Anterior cingulate cortex (tissue), 58 donors: ENCODE measurements at regions not wholly inside any gene's neighbourhood (a gene's known extent, or its start where the extent isn't known, plus 50 kb on each side); places are given as distances from the start of the nearest gene placed in this dataset.

Experiments used
- DNase-seq, 58 donors: peaks; one replicate each; lab custom pipeline; 2025; lab: John Stamatoyannopoulos, UW

DNA sequence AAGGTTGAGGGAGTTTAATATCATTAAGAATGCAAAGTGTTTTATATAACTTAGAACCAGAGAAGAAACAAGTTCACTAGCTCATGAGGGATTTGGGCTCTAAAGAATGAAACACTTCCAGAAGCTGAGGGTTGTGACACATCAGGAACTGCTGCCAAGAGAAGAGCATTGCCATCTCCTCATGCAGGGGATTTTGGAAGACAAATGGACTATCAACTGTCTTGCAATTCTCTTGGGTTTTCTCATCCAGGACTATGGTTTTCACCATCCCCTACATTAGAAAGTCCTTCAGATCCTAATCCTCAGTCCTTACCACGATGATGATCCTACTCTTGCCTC lies 59.7 kb upstream of the KL start:
- DNase-seq: no peak

DNA sequence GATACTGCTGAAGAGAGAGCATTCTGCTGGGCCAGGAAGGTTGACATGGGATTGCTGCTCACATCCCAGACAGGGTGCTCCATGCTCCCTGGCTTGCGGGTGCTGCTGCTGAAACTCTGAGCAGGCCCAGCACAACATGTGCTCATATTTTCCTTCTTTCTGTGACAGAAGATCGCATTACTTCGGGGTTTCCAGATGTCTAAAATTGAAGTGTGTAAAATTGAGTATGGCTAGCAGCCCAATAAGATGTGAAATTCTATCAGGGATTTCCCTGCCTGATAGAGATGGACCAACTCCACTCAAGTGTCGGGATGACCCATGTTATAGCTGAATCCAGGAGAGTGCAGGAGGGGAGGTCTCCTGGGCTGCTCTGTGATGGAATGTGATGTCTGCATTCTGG lies 55.6 kb upstream of the KL start:
- DNase-seq: no peak

DNA sequence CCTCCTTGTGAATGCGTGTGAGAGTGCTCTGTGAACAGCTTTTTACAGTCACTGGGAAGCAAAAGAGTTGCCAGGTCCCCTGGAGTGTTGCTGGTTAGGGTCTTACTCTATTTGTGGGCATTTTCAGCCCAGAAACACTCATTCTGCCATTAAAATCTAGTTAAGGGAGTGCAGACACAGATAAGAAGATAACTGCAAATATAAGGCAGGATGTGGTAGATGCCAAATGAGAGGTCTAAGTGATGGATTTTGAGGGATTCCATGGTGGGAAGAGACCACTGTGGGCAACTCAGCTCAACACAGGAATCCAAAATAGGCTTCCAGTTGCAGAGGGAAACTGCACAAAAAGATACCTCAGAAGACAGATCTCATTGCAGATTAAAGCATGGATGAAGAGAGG lies 54.5 kb upstream of the KL start:
- no peak for DNase-seq

DNA sequence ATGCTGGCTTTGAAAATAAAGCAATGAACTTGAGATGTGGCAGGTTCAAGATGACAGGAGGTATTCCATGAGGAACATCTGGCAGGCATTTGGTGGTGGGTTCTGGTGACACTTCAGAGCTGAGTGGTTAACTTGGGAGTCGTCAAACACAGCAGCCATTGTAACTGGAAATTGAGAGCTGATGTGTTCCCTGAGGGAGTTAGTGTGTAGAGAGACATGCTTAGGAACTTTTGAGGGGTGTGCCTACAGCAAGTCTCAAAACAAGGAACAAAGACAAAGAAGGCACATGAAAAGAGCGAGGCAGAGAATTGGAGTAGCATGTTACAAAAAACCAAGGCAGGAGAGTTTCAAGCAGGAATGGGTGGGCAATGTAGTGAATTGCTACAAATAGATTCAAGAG lies 53.9 kb upstream of the KL start:
- DNase-seq: no peak

DNA sequence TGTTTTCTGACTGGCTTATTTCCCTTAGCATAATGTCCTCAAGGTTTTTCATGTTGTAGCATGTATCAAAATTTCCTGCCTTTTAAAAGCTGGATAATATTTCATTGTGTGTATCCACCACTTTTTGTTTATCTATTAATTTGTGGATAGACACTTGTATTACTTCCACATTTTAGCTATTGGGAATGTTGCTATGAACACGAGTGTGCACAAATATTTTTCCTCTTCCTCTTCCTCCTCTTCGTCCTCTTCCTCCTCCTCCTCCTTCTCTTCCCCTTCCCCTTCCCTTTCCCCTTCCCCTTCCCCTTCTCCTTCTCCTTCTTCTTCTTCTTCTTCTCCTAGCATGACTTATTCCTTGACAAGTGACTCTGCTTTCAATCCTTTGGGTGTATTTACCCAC lies 51.2 kb upstream of the KL start:
- DNase-seq: no peak
